22Rv1 (cell line): ENCODE measurements at regions not wholly inside any gene's neighbourhood (a gene's known extent, or its start where the extent isn't known, plus 50 kb on each side); places are given as distances from the start of the nearest gene placed in this dataset.
"Not testable (repeated sequence)": the region's sequence is repeated elsewhere in the genome, so short reads cannot be mapped to it uniquely, and the experiment has no call there.

ENCODE experiments used
- H3K27ac ChIP-seq: fragments of 450-650 bp; 2 replicates; pipeline ENCODE4 v1.5.1; 2017
- CTCF ChIP-seq: fragments of 450-650 bp; IDR thresholded peaks from 2 replicates; pipeline ENCODE4 v1.5.1; 2017; ENCODE audit warnings: mild to moderate bottlenecking
- ZFX ChIP-seq: fragments of 450-650 bp; IDR thresholded peaks from 2 replicates; pipeline ENCODE4 v1.6.1; 2017; ENCODE audit warnings: antibody characterized with exemption, borderline replicate concordance

GRCh38 chr12:116327992-116328391 is 50.5 kb upstream of the MED13L start:
- not testable (repeated sequence) for H3K27ac ChIP-seq

DNA sequence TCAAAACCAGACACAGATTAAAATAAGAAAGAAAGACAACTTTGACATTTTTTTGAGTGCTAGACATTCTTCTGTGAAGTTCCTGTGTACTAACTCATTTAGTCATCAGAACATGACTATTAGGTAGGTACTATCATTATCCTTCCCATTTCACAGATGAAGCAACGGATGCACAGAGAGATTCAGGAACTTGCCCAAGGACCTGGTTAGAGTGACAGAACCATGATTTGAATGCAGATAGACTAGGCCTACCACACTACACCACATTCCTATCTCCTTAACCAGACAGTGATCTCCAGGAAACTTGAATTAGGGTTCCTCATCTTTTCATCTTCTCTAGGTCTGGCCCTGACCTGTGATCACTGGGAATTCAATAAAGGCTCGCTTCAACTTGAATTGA is 54.4 kb upstream of the MED13L start:
- H3K27ac ChIP-seq: no peak overlapping the region
- no peak for TF ChIP-seq ZFX
- TF ChIP-seq CTCF: no peak

GRCh38 chr12:116332705-116333380 is 55.4 kb upstream of the MED13L start:
- TF ChIP-seq CTCF (no peak), ZFX (no peak)
- no peak overlapping the region for H3K27ac ChIP-seq

DNA sequence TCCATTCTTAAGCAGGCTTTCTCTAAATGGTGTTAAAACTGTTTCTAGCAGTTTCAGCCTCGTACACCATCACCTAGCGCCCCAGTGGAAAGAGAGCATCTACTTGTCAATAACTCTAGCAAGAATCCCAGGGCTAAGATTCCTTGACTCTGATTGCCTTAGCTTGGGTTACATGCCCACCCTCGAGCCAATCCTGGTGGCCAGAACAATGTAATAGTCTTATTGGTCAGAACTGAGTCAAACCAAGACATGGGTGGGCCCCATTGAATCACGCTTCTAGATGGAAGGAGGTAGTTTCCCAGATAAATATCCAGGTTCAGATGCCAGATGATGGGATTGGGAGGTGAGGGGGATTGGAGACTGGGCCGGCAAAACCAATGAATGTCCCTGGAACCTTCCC is 55.9 kb upstream of the MED13L start:
- no peak overlapping the region for H3K27ac ChIP-seq
- TF ChIP-seq CTCF (no peak), ZFX (no peak)

DNA sequence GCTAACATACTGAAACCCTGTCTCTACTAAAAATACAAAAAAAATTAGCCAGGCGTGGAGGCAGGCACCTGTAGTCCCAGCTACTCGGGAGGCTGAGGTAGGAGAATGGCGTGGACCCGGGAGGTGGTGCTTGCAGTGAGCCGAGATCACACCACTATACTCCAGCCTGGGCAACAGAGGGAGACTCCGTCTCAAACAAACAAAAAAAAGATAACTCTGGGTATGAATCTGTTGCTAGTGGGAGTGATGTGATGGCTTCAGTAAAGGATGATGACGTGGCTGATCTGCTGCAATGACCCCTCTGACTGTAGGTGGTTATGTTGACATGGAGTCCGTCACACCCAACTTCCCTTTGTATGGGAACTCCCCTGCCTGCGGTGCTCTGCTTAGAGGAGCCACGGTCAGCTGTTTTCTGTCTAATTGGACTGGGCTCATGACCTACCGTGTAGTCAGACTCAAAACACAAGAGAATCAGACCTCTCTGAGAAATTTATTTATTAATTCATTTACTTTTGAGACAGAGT is 59.1 kb upstream of the MED13L start:
- no peak overlapping the region for H3K27ac ChIP-seq
- TF ChIP-seq ZFX (no peak), CTCF (no peak)

- TF ChIP-seq ZFX: no peak
- TF ChIP-seq CTCF: no peak
Measured at GRCh38 chr12:116337312-116337711, 59.8 kb upstream of the MED13L start.

DNA sequence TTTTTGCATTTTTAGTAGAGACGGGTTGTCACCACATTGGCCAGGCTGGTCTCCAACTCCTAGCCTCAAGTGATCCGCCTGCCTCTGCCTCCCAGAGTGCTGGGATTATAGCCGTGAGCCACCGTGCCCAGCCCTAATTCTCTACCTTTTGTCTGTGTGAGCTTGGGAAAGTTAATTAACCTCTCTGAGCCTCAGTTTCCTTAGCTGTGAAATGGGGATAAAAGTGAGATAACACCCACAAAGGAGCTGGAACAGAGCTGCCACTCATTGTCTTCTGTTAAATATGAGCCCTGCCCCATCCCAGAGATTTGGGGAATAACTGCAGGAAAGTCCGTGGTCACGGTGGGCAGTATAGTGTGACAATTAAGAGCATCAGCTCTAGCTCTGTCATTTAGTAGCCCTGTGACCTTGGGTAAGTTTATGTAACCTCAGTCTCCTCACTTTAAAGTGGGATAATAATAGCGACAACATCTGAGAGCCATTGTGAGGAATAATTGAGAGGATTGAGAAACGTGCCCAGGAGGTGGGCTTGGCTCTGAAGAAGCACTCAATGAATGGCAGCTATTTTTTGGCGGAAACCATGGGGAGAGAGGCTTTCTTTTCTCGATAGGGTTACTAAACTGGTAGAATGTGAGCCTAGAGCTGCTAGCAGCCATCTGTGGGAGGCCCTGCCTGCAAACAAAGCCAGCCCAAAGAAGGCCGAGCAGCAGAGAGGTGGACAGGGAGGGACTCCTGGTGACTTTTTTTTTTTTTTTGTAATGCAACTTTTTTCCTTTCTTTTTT is 60.8 kb upstream of the MED13L start:
- no peak overlapping the region for H3K27ac ChIP-seq

More at GRCh38 chr12:116337312-116337711, 59.8 kb upstream of the MED13L start:
- no peak overlapping the region for H3K27ac ChIP-seq

More for the DNA sequence above, 60.8 kb upstream of the MED13L start:
- TF ChIP-seq ZFX (no peak), CTCF (no peak)
